Kidney epithelial cell (primary cell): ENCODE measurements at regions not wholly inside any gene's neighbourhood (a gene's known extent, or its start where the extent isn't known, plus 50 kb on each side); places are given as distances from the start of the nearest gene placed in this dataset.

Source experiments
- DNase-seq: peaks from one replicate; pipeline ENCODE4 v3.0.0-alpha.2; 2010; ENCODE audit warnings: low read depth
- H3K27me3 ChIP-seq: 2 replicates; pipeline ENCODE4 v1.6.0; 2011; ENCODE audit warnings: low read length; ENCODE audit not compliant: control insufficient read depth, insufficient read depth
- H3K36me3 ChIP-seq: 2 replicates; pipeline ENCODE4 v1.5.1; 2011; ENCODE audit warnings: low read length; ENCODE audit not compliant: control insufficient read depth, insufficient read depth
- H3K4me3 ChIP-seq: 2 replicates; pipeline ENCODE4 v1.5.1; 2011; ENCODE audit warnings: low read depth, mild to moderate bottlenecking, control low read depth, low read length
- CTCF ChIP-seq: IDR thresholded peaks from 2 replicates; pipeline ENCODE4 v1.5.1; 2011; ENCODE audit warnings: mild to moderate bottlenecking, moderate library complexity, low read length, control low read depth, inconsistent platforms; ENCODE audit not compliant: insufficient read depth, poor library complexity, severe bottlenecking

DNA sequence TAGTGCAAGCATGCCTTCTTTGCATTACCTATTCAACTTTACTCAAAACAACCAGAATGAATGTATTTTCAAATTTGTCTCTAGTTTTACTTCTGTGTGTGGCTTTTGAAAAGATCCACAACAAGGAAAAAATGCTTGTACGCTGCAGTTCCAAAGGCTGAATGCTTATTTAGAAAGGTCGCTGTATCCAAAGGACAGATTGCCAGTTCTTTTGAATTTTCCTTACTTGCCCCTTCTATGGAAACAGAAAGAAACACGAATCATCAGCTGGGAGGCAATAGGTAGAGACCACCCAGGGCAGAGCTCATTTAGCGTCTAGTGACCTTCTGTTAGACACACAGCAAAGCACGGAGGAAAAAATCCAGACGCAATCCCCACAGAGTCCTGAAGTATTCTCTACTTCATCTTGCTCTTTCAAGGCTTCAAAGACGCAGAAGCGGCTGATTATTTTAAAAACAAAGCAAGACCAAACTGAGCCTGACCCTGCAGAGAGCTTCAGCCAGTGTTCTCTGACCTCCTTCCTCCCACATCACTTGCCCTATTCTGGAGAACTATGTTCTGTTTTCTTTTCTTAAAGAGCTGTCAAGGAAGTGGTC is 674.6 kb upstream of the SGCG start:
- H3K36me3 ChIP-seq = no peaks in the 10 kb centered on the region
- H3K4me3 ChIP-seq = no peak overlapping the region
- DNase-seq = no peak
- H3K27me3 ChIP-seq = no peaks in the 10 kb centered on the region
- no peak for TF ChIP-seq CTCF

- Histone ChIP-seq H3K27me3 (no peaks in the 10 kb centered on the region), H3K36me3 (no peaks in the 10 kb centered on the region), H3K4me3 (no peak overlapping the region)
- no peak for TF ChIP-seq CTCF
- DNase-seq = no peak
Measured at GRCh38 chr13:22517544-22517943, 663.2 kb upstream of the SGCG start.

DNA sequence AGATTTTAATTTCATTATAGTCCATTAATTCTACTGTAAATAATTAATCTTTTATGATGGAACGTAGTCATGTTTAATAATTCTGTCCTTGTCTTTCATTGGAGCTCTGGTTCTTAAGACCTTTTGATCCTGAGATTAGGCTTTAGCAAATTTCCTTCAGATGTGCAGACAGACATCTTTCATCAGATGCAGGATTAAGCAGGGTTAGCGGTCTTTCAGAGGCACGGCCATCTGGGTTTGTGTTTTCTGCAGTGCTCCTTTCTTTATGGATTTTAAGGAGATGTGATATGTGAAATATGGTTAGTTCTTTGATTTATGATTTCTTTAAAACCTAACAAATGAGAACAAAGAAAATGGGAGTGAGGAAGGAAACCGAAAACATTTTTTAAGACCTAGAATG is 643.9 kb upstream of the SGCG start:
- no peak for DNase-seq
- Histone ChIP-seq H3K4me3 (no peak overlapping the region), H3K27me3 (no peaks in the 10 kb centered on the region), H3K36me3 (no peaks in the 10 kb centered on the region)
- TF ChIP-seq CTCF = no peak

GRCh38 chr13:22538400-22538799 is 642.4 kb upstream of the SGCG start:
- Histone ChIP-seq H3K36me3 (no peaks in the 10 kb centered on the region), H3K4me3 (no peak overlapping the region), H3K27me3 (no peaks in the 10 kb centered on the region)
- DNase-seq = no peak
- no peak for TF ChIP-seq CTCF

- no peak for DNase-seq
- H3K27me3 ChIP-seq = no peaks in the 10 kb centered on the region
- H3K4me3 ChIP-seq = no peak overlapping the region
- TF ChIP-seq CTCF = no peak
- no peaks in the 10 kb centered on the region for H3K36me3 ChIP-seq
Measured at GRCh38 chr13:22549126-22549525, 631.7 kb upstream of the SGCG start.

DNA sequence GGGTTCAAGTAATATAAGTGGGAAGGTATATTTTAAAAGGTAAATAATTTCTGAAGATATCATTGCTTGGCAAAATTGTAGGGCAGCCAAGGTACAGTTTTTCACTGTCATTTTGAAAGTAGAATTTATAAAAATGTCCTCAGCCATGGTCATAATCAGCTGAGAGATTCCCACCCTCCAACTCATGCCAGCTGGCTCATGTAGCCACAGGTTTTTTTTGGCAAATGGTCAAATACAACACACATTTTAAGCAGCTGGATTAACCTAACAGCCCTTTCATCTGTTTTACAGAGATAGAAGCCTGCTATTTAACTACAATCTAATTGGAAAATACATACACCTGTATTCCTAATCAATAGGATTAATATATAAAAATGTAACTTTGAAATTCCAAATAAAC is 619.2 kb upstream of the SGCG start:
- TF ChIP-seq CTCF = no peak
- no peak overlapping the region for H3K4me3 ChIP-seq

More for the DNA sequence above, 619.2 kb upstream of the SGCG start:
- DNase-seq = peak; percentile 4
- Histone ChIP-seq H3K36me3 (no peaks in the 10 kb centered on the region), H3K27me3 (no peaks in the 10 kb centered on the region)
